GM10248 (cell line): ENCODE measurements at regions not wholly inside any gene's neighbourhood (a gene's known extent, or its start where the extent isn't known, plus 50 kb on each side); places are given as distances from the start of the nearest gene placed in this dataset.

ENCODE experiments used
- CTCF ChIA-PET: fragments of 300-600 bp; sonication (Branson Sonifier 250); formaldehyde crosslinking; extraction: SDS; loops from one replicate; lab custom pipeline; 2021; ENCODE audit warnings: antibody characterized with exemption; lab: Yijun Ruan, JAX
- POLR2A ChIA-PET: fragments of 350-650 bp; sonication (Branson Sonifier 250); formaldehyde crosslinking; extraction: SDS; loops from one replicate; lab custom pipeline; 2020; ENCODE audit warnings: antibody characterized with exemption; lab: Yijun Ruan, JAX
- DNase-seq: peaks from one replicate; pipeline ENCODE4 v3.0.0; 2012; ENCODE audit errors: extremely low spot score
- TF ChIP-seq, protein P1 (sequence below): IDR thresholded peaks from 2 replicates; pipeline ENCODE4 v1.5.1; 2012; ENCODE audit warnings: mild to moderate bottlenecking, low read depth; ENCODE audit errors: extremely low read depth, missing control alignments, control extremely low read depth

DNA sequence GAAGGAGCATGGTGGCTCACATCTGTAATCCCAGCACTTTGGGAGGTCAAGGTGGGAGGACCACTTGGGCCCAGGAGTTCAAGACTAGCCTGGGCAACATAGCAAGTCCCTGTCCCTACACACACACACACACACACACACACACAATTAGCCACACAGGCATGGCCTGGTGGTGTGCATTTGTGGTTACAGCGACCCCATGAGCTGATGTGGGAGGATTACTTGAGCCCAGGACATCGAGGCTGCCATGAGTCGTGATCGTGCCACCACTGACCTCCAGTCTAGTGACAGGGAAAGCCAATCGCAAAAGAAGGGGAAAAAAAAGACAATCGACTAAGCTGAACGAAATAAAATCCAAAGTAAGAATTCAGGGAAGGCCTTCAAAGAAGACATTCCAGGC, 67.9 kb downstream of the TBX3 start:
- DNase-seq = no peak
- CTCF ChIA-PET = interaction anchor here (1.4 kb wide), 1 partner anchor 9 kb away, joined by 5 read pairs; no protein-coding TSS in a partner anchor
- POLR2A ChIA-PET = no interaction called here
- TF ChIP-seq, protein P1, sequence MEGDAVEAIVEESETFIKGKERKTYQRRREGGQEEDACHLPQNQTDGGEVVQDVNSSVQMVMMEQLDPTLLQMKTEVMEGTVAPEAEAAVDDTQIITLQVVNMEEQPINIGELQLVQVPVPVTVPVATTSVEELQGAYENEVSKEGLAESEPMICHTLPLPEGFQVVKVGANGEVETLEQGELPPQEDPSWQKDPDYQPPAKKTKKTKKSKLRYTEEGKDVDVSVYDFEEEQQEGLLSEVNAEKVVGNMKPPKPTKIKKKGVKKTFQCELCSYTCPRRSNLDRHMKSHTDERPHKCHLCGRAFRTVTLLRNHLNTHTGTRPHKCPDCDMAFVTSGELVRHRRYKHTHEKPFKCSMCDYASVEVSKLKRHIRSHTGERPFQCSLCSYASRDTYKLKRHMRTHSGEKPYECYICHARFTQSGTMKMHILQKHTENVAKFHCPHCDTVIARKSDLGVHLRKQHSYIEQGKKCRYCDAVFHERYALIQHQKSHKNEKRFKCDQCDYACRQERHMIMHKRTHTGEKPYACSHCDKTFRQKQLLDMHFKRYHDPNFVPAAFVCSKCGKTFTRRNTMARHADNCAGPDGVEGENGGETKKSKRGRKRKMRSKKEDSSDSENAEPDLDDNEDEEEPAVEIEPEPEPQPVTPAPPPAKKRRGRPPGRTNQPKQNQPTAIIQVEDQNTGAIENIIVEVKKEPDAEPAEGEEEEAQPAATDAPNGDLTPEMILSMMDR = no peak

DNA sequence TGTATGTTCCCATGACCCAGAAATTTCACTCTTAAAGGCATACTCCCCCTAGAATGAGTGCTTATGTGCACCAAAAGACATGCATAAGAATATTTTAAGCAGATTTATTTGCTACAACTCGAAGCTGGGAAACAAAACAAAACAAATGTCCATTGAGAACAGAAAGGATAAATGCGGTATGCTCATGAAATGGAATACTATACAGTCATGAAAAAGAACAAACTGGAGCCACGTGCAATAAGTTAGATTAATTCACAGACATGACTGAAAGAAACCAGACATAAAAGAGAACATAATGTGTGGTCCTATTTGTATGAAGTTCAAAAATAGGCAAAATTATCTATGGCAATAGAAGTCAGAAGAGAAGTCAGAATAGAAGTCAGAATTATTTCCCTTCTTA, 69.9 kb downstream of the TBX3 start:
- TF ChIP-seq, protein P1 = no peak
- CTCF ChIA-PET = interaction anchor here (0.9 to 2.2 kb wide), 3 partner anchors 9 to 1304 kb away, joined by 3 to 7 read pairs (median 4); no protein-coding TSS in a partner anchor
- POLR2A ChIA-PET = no interaction called here
- DNase-seq = no peak

DNA sequence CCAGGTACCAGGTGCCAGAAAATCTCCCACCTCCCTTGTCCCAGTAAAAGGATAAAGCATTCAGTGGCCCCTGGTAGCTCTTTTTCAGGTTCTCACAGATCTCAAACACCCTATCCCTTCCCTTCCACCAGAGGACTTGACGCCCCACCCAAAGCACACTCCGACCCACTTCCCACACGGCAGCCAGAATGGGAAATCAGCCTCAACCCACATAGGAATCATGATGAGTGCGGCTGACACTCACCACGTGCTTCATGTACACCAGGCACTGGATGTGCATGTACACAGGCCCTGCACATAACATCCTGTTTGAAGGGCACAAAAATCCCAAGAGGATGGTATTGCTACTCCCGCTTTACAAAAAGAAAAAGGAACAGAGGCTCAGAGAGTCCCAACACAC, 71.9 kb downstream of the TBX3 start:
- ChIA-PET CTCF (interaction anchor here (0.8 to 2.2 kb wide), 4 partner anchors 12 to 631 kb away, joined by 3 to 7 read pairs (median 6); no protein-coding TSS in a partner anchor), POLR2A (no interaction called here)

DNA sequence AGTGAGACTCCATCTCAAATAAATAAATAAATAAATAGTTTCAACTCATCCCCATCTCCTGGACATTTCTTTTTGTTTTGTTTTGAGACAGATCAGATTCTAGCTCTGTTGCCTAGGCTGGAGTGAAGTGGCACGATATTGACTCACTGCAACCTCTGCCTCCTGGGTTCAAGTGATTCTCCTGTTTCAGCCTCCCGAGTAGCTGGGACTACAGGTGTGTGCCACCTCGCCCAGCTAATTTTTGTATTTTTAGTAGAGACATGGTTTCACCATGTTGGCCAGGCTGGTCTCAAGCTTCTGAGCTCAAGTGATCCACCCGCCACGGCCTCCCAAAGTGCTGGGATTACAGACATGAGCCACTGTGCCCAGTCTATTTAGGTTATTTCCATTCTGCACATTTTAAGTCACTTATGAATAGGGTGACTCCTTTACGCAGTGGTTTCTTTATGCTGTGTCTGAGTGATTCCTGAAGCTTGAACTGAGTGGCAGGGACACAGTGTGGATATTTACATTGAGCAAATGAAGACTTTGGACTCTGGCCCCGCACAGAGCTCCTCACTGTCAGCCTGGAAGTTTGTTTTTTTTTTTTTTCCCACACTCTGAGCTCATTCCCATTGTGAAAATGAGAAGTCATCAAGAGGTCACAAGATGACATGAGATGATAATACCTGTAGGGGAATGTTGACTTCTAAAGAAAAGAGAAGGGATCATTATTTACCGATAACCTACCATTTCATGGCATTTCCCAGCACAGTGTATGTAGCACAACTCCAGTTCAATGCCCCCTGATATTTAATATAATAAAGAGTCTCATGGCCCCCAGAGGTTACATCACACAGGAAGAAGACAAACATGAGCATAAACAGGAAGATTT, 72.6 kb downstream of the TBX3 start:
- no peak for DNase-seq
- CTCF ChIA-PET = interaction anchor here (0.8 to 2.3 kb wide), 4 partner anchors 10 to 631 kb away, joined by 3 to 7 read pairs (median 5); no protein-coding TSS in a partner anchor
- TF ChIP-seq, protein P1 = no peak
- POLR2A ChIA-PET = no interaction called here

More for the DNA sequence above, 71.9 kb downstream of the TBX3 start:
- no peak for DNase-seq
- TF ChIP-seq, protein P1 = no peak

GRCh38 chr12:114608509-114608908, 75.5 kb downstream of the TBX3 start:
- DNase-seq = no peak
- ChIA-PET CTCF (no interaction called here), POLR2A (no interaction called here)
- TF ChIP-seq, protein P1 = no peak

GRCh38 chr12:114605918-114606317, 78.1 kb downstream of the TBX3 start:
- ChIA-PET CTCF (no interaction called here), POLR2A (no interaction called here)
- DNase-seq = no peak
- TF ChIP-seq, protein P1 = no peak
